Ishikawa (cell line): ENCODE measurements at regions not wholly inside any gene's neighbourhood (a gene's known extent, or its start where the extent isn't known, plus 50 kb on each side); places are given as distances from the start of the nearest gene placed in this dataset.

Source experiments
- CEBPB ChIP-seq: IDR thresholded peaks from 2 replicates; pipeline ENCODE4 v1.6.1; 2012
- CREB1 ChIP-seq: IDR thresholded peaks from 2 replicates; pipeline ENCODE4 v1.6.1; 2012; ENCODE audit warnings: low read depth
- EP300 ChIP-seq: IDR thresholded peaks from 2 replicates; pipeline ENCODE4 v1.6.1; 2012; ENCODE audit warnings: borderline replicate concordance
- FOXM1 ChIP-seq: IDR thresholded peaks from 2 replicates; pipeline ENCODE4 v1.6.1; 2012; ENCODE audit warnings: low read depth, borderline replicate concordance
- MAX ChIP-seq: IDR thresholded peaks from 2 replicates; pipeline ENCODE4 v1.6.1; 2012
- NFIC ChIP-seq: IDR thresholded peaks from 2 replicates; pipeline ENCODE4 v1.6.1; 2012
- RAD21 ChIP-seq: IDR thresholded peaks from 2 replicates; pipeline ENCODE4 v1.6.1; 2012; ENCODE audit warnings: low read depth
- TAF1 ChIP-seq: IDR thresholded peaks from 2 replicates; pipeline ENCODE4 v1.6.1; 2012; ENCODE audit warnings: low read depth, mild to moderate bottlenecking
- TCF12 ChIP-seq: IDR thresholded peaks from 2 replicates; pipeline ENCODE4 v1.6.1; 2012; ENCODE audit warnings: low read depth
- YY1 ChIP-seq: IDR thresholded peaks from 2 replicates; pipeline ENCODE4 v1.6.1; 2012; ENCODE audit warnings: low read depth
- TF ChIP-seq, protein P1 (sequence below): IDR thresholded peaks from 2 replicates; pipeline ENCODE4 v1.6.1; 2012; ENCODE audit warnings: low read depth, mild to moderate bottlenecking

DNA sequence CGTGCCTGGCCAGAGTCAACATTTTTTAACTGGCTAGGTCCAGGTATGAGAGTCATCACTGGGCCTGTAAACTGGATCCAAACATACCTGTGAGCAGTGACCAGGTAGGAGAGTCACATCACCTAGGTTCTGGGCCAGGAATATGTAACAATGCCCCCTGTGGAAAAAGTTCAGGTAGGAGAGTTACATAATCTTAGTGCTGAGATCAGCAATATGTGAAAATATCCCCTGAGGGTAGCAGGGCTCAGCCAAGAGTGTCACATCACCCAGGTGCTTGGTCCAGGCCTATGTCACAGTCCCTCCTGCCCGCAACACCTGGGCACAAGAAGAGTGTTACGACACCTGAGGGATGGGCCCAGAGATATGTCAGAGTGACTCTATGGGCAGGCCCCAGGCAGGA, 2104.7 kb downstream of the TP53TG3F start:
- TF ChIP-seq YY1 (no peak), TAF1 (no peak), NFIC (no peak), RAD21 (no peak), TCF12 (no peak), MAX (no peak), EP300 (no peak), FOXM1 (no peak), CREB1 (no peak), CEBPB (no peak)
- TF ChIP-seq, protein P1, sequence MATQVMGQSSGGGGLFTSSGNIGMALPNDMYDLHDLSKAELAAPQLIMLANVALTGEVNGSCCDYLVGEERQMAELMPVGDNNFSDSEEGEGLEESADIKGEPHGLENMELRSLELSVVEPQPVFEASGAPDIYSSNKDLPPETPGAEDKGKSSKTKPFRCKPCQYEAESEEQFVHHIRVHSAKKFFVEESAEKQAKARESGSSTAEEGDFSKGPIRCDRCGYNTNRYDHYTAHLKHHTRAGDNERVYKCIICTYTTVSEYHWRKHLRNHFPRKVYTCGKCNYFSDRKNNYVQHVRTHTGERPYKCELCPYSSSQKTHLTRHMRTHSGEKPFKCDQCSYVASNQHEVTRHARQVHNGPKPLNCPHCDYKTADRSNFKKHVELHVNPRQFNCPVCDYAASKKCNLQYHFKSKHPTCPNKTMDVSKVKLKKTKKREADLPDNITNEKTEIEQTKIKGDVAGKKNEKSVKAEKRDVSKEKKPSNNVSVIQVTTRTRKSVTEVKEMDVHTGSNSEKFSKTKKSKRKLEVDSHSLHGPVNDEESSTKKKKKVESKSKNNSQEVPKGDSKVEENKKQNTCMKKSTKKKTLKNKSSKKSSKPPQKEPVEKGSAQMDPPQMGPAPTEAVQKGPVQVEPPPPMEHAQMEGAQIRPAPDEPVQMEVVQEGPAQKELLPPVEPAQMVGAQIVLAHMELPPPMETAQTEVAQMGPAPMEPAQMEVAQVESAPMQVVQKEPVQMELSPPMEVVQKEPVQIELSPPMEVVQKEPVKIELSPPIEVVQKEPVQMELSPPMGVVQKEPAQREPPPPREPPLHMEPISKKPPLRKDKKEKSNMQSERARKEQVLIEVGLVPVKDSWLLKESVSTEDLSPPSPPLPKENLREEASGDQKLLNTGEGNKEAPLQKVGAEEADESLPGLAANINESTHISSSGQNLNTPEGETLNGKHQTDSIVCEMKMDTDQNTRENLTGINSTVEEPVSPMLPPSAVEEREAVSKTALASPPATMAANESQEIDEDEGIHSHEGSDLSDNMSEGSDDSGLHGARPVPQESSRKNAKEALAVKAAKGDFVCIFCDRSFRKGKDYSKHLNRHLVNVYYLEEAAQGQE, result no peak
